Mesenchymal stem cell (in vitro differentiated cells and primary cell): ENCODE measurements at regions not wholly inside any gene's neighbourhood (a gene's known extent, or its start where the extent isn't known, plus 50 kb on each side); places are given as distances from the start of the nearest gene placed in this dataset.

Source experiments
- DNase-seq: peaks from one replicate; pipeline ENCODE4 v3.0.0-alpha.2; 2013
- H2AFZ ChIP-seq: one replicate; pipeline ENCODE4 v1.6.1; 2013; ENCODE audit warnings: low read depth, mild to moderate bottlenecking, control low read depth, inconsistent platforms, low read length, moderate library complexity
- H2AK5ac ChIP-seq: 2 replicates; pipeline ENCODE4 v1.6.1; 2013; ENCODE audit warnings: low read length, moderate library complexity, mild to moderate bottlenecking, inconsistent platforms; ENCODE audit not compliant: severe bottlenecking
- H2BK120ac ChIP-seq: one replicate; pipeline ENCODE4 v1.6.1; 2013; ENCODE audit warnings: low read depth, mild to moderate bottlenecking, inconsistent platforms, low read length, moderate library complexity
- H2BK12ac ChIP-seq, 2 experiments: one replicate each; pipeline ENCODE4 v1.6.1; 2013; ENCODE audit warnings: inconsistent platforms in 2 of 2, low read length in 2 of 2, mild to moderate bottlenecking in 2 of 2, moderate library complexity in 2 of 2, control low read depth in 1 of 2
- H2BK15ac ChIP-seq: one replicate; pipeline ENCODE4 v1.6.1; 2013; ENCODE audit warnings: mild to moderate bottlenecking, low read depth, inconsistent platforms; ENCODE audit not compliant: poor library complexity, severe bottlenecking
- H2BK5ac ChIP-seq: 2 replicates; pipeline ENCODE4 v1.6.1; 2013; ENCODE audit warnings: low read depth, mild to moderate bottlenecking, low read length, control low read depth, inconsistent platforms; ENCODE audit not compliant: poor library complexity, severe bottlenecking
- H3K14ac ChIP-seq, 2 experiments: one replicate each; pipeline ENCODE4 v1.6.1; 2013; ENCODE audit warnings: inconsistent platforms in 2 of 2, low read length in 2 of 2, control low read depth in 1 of 2, mild to moderate bottlenecking in 1 of 2, moderate library complexity in 1 of 2
- H3K18ac ChIP-seq, 2 experiments: one replicate each; pipeline ENCODE4 v1.6.1; 2013; ENCODE audit warnings: inconsistent platforms in 2 of 2, low read length in 2 of 2, control low read depth in 1 of 2, low read depth in 1 of 2, mild to moderate bottlenecking in 1 of 2
- H3K23ac ChIP-seq, 2 experiments: one replicate each; pipeline ENCODE4 v1.6.1; 2013; ENCODE audit warnings: inconsistent platforms in 2 of 2, low read length in 2 of 2, mild to moderate bottlenecking in 2 of 2, moderate library complexity in 2 of 2, control low read depth in 1 of 2
- H3K27ac ChIP-seq: 2 replicates; pipeline ENCODE4 v1.5.1; 2013; ENCODE audit warnings: mild to moderate bottlenecking, moderate library complexity, low read length, control low read depth, inconsistent platforms; ENCODE audit not compliant: poor library complexity, severe bottlenecking
- H3K27me3 ChIP-seq, 2 experiments: 2 replicates each; pipeline versions ENCODE4 v1.6.1 to v1.7.0; 2013; ENCODE audit warnings: low read length in 2 of 2, mild to moderate bottlenecking in 2 of 2, moderate library complexity in 2 of 2, control low read depth in 1 of 2, inconsistent platforms in 1 of 2; ENCODE audit not compliant: control insufficient read depth in 1 of 2, insufficient read depth in 1 of 2
- H3K36me3 ChIP-seq, 2 experiments: 2 replicates each; pipeline versions ENCODE4 v1.6.1 to v1.7.0; 2013; ENCODE audit warnings: low read length in 2 of 2, control low read depth in 1 of 2, inconsistent platforms in 1 of 2, low read depth in 1 of 2, mild to moderate bottlenecking in 1 of 2; ENCODE audit not compliant: insufficient read depth in 2 of 2, control insufficient read depth in 1 of 2
- H3K4ac ChIP-seq, 2 experiments: one replicate each; pipeline ENCODE4 v1.6.1; 2013; ENCODE audit warnings: inconsistent platforms in 2 of 2, low read length in 2 of 2, mild to moderate bottlenecking in 2 of 2, moderate library complexity in 2 of 2, control low read depth in 1 of 2, low read depth in 1 of 2
- H3K4me1 ChIP-seq: 2 replicates; pipeline ENCODE4 v1.6.1; 2013; ENCODE audit warnings: low read depth, low read length, control low read depth; ENCODE audit not compliant: control insufficient read depth, insufficient read depth
- H3K4me2 ChIP-seq: 2 replicates; pipeline ENCODE4 v1.6.1; 2013; ENCODE audit warnings: low read length, mild to moderate bottlenecking, inconsistent platforms; ENCODE audit not compliant: poor library complexity, severe bottlenecking
- H3K4me3 ChIP-seq, 2 experiments: 2 replicates each; pipeline versions ENCODE4 v1.5.1 to v1.7.0; 2013; ENCODE audit warnings: low read length in 2 of 2, mild to moderate bottlenecking in 2 of 2, control low read depth in 1 of 2, low read depth in 1 of 2; ENCODE audit not compliant: insufficient read depth in 1 of 2
- H3K79me1 ChIP-seq: replicated peaks from 2 replicates; pipeline ENCODE4 v1.6.1; 2013; ENCODE audit warnings: mild to moderate bottlenecking, control low read depth, low read length, inconsistent platforms; ENCODE audit not compliant: poor library complexity, severe bottlenecking
- H3K9ac ChIP-seq: 2 replicates; pipeline ENCODE4 v1.7.0; 2013; ENCODE audit warnings: mild to moderate bottlenecking, low read length, moderate library complexity
- H3K9me3 ChIP-seq: 2 replicates; pipeline ENCODE4 v1.7.0; 2013; ENCODE audit warnings: mild to moderate bottlenecking, low read length; ENCODE audit not compliant: control insufficient read depth
- H4K8ac ChIP-seq: one replicate; pipeline ENCODE4 v1.6.1; 2013; ENCODE audit warnings: inconsistent platforms, mild to moderate bottlenecking, low read length, moderate library complexity
- H4K91ac ChIP-seq: one replicate; pipeline ENCODE4 v1.6.1; 2013; ENCODE audit warnings: mild to moderate bottlenecking, low read length, inconsistent platforms
- WGBS: methylation state at CpG from one replicate; pipeline ENCODE4 v1.1.7; 2013; ENCODE audit warnings: mixed read lengths; 5-methylcytosine and 5-hydroxymethylcytosine counted together

DNA sequence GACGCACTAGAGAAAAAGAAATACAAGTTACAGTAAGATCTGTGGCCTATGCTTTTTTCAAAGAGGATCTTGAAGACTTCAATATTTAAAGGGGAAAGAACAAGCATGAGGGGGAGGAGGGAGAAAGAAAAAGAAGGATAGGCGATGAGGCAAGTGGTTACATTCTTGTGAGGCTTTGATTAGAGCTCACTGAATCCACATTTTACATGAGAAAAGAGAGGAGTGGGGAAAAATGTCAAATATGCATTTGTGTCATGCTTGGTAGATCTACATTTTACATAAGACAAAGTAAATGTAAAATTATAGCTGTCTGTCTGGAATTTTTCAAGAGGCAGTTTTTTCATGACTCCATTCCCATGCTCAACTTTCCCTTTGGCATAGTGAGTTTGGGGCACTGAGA, 965.9 kb downstream of the FSTL5 start:
- peaks cover 10% of the 10 kb centered on the region for H3K9me3 ChIP-seq
- H3K4me3 ChIP-seq, result no peak overlapping the region
- H3K23ac ChIP-seq, result no peak overlapping the region
- no peak overlapping the region for H2AK5ac ChIP-seq
- no peak overlapping the region for H3K9ac ChIP-seq
- no peak overlapping the region for H2BK15ac ChIP-seq
- no peaks in the 10 kb centered on the region for H3K4me1 ChIP-seq
- no peak overlapping the region for H4K91ac ChIP-seq
- 70% methylated on average over 2 of the region's 2 CpGs for WGBS
- H2AFZ ChIP-seq, result no peak overlapping the region
- H2BK5ac ChIP-seq, result no peak overlapping the region
- H3K4me2 ChIP-seq, result no peak overlapping the region
- no peak overlapping the region for H2BK12ac ChIP-seq
- H4K8ac ChIP-seq, result no peak overlapping the region
- no peak overlapping the region for H3K18ac ChIP-seq
- no peak overlapping the region for H2BK120ac ChIP-seq
- no peaks in the 10 kb centered on the region for H3K36me3 ChIP-seq
- no peaks in the 10 kb centered on the region for H3K27me3 ChIP-seq
- H3K4ac ChIP-seq, result no peak overlapping the region
- no peak overlapping the region for H3K14ac ChIP-seq
- DNase-seq, result no peak
- H3K79me1 ChIP-seq, result no peaks in the 10 kb centered on the region
- H3K27ac ChIP-seq, result no peak overlapping the region

DNA sequence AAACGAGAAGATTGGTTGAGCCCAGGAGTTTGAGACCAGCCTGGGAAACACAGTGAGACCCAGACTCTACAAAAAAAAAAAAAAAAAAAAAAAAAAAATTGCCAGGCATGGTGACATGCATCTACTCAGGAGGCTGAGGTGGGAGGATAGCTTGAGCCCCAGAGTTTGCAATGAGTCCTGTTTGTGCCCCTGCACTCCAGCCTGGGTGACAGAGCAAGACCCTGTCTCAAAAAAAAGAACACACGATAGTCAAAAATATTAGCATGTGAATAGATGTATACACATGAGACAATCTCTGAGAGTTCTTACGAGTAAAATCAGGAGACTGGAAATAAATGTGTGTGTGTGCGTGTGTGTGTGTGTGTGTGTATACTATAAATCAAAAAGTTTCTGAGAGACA, 966.3 kb downstream of the FSTL5 start:
- Histone ChIP-seq H2AFZ (no peak overlapping the region), H4K91ac (no peak overlapping the region), H3K4me3 (no peak overlapping the region), H2BK120ac (no peak overlapping the region), H3K23ac (no peak overlapping the region), H2BK15ac (no peak overlapping the region), H2AK5ac (no peak overlapping the region), H4K8ac (no peak overlapping the region), H3K4me2 (no peak overlapping the region), H3K79me1 (no peaks in the 10 kb centered on the region), H3K27ac (no peak overlapping the region), H3K36me3 (no peaks in the 10 kb centered on the region), H3K9ac (no peak overlapping the region), H3K18ac (no peak overlapping the region), H2BK12ac (no peak overlapping the region), H3K4ac (no peak overlapping the region), H3K9me3 (peaks cover 10% of the 10 kb centered on the region), H2BK5ac (no peak overlapping the region), H3K4me1 (no peaks in the 10 kb centered on the region), H3K27me3 (no peaks in the 10 kb centered on the region), H3K14ac (no peak overlapping the region)
- 74% methylated on average over 3 of the region's 4 CpGs for WGBS
- no peak for DNase-seq

DNA sequence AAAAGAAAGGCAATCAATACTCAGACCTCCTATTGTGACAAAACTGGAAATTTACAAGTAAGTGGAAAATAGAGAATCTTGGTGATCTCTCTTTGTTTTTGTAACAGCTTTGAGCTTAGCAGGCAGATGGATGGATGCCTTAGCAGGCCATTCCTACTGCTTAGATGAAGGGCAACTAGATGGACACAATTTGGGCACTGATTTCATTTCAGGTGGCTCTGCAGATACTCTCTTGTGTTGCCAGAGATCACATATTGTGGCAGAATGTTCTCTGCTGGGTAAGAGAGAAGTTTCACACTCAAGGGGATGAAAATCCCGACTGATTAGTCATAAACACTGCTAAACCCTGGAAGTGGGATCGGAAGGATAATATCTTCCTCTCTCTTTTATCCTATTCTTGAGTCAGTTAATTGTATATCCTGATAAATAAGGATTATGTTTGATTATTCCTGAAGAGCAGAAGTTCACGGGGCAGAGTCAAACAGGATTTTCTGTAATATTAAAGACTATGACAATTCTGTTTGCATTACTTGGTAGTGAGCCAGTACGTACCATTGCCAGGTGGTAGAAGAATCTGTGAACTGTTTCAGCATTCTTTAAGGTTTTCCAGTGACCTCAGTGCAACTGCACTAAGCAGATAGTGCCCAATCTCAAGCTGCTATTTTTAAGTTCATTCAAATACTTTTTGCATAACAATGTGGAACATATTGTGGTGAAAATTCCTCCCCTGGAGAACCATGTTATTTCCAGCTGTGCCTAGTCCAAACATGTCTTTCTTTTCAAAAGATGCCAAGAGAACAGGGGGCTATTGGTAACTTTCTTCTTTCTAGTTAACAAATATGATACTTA, 974.3 kb downstream of the FSTL5 start:
- Histone ChIP-seq H4K8ac (no peak overlapping the region), H4K91ac (no peak overlapping the region), H3K4ac (no peak overlapping the region), H3K36me3 (no peaks in the 10 kb centered on the region), H2BK12ac (no peak overlapping the region), H3K14ac (no peak overlapping the region), H2AFZ (no peak overlapping the region), H3K79me1 (no peaks in the 10 kb centered on the region), H2BK5ac (no peak overlapping the region), H3K9ac (no peak overlapping the region), H3K4me3 (no peak overlapping the region), H3K9me3 (no peaks in the 10 kb centered on the region), H3K27ac (peak overlapping the region; percentile 58), H2BK15ac (no peak overlapping the region), H2AK5ac (no peak overlapping the region), H3K23ac (no peak overlapping the region), H3K27me3 (no peaks in the 10 kb centered on the region), H3K4me2 (no peak overlapping the region), H3K18ac (no peak overlapping the region), H2BK120ac (no peak overlapping the region), H3K4me1 (no peaks in the 10 kb centered on the region)
- no peak for DNase-seq
- WGBS, result 55% methylated on average over 2 of the region's 4 CpGs

DNA sequence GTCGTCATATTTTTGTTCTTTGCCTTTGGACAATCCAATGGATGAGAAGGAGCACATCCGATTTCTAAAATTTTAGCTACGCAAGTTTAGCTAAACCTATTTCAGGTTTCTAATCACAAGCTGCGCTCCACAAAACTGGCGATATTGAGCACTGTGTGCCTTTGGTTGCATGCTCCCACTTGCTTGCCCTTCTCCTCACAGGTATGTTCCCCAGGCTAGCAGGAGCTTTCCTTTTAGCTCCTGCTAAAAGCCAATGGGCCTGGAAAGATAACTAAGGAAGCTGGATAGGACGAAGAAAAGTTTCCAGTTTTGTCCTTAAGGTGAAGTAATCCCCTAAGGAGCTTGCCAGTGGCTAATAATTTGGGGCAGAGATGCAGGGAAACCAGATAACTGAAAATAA, 975.2 kb downstream of the FSTL5 start:
- Histone ChIP-seq H3K9me3 (no peaks in the 10 kb centered on the region), H3K79me1 (no peaks in the 10 kb centered on the region), H2BK5ac (no peak overlapping the region), H2BK15ac (no peak overlapping the region), H2AFZ (no peak overlapping the region), H3K14ac (no peak overlapping the region), H3K4me2 (no peak overlapping the region), H3K36me3 (no peaks in the 10 kb centered on the region), H3K27me3 (no peaks in the 10 kb centered on the region), H3K4me1 (no peaks in the 10 kb centered on the region), H3K4me3 (no peak overlapping the region), H4K91ac (no peak overlapping the region), H2BK12ac (no peak overlapping the region), H3K23ac (no peak overlapping the region), H2BK120ac (no peak overlapping the region), H3K4ac (no peak overlapping the region), H4K8ac (no peak overlapping the region), H2AK5ac (no peak overlapping the region), H3K18ac (no peak overlapping the region), H3K9ac (no peak overlapping the region), H3K27ac (no peak overlapping the region)
- DNase-seq, result no peak
- WGBS, result 91% methylated on average over 6 of the region's 6 CpGs
